ENCODE measurements at regions not wholly inside any gene's neighbourhood (a gene's known extent, or its start where the extent isn't known, plus 50 kb on each side); places are given as distances from the start of the nearest gene placed in this dataset.

- H3K4me3 ChIP-seq = no peak overlapping the region
- no peaks in the 10 kb centered on the region for H3K36me3 ChIP-seq
- no peaks in the 10 kb centered on the region for H3K4me1 ChIP-seq
- 54% methylated on average over 3 of the region's 3 CpGs for WGBS
- no peak overlapping the region for H3K27ac ChIP-seq (replicated peaks in 1 of 4)
- DNase-seq (ENCODE audit: extremely low spot score) = no peak
- TF ChIP-seq POLR2AphosphoS5 (IDR thresholded peaks at IDR 0.05) (no peak), POLR2A (IDR thresholded peaks at IDR 0.05; ENCODE audit: low read depth) (no peak), CTCF (IDR thresholded peaks at IDR 0.05) (no peak), EP300 (IDR thresholded peaks at IDR 0.05) (no peak)
- intact Hi-C loops (cut with DNase I) = no loop called here
- H3K9me3 ChIP-seq = peaks cover 0 to 6% (median 0%) of the 10 kb centered on the region in 4 donors
- no peaks in the 10 kb centered on the region for H3K27me3 ChIP-seq
Measured at GRCh38 chr18:42654556-42654955, 460.9 kb downstream of the RIT2 start.

GRCh38 chr18:42657551-42657950 is 457.9 kb downstream of the RIT2 start:
- 81% methylated on average over 1 of the region's 1 CpG for WGBS
- Histone ChIP-seq H3K4me3 (no peak overlapping the region), H3K27me3 (no peaks in the 10 kb centered on the region), H3K27ac (replicated peaks in 1 of 4) (no peak overlapping the region), H3K36me3 (no peaks in the 10 kb centered on the region), H3K9me3 (peaks cover 0 to 6% (median 0%) of the 10 kb centered on the region in 4 donors), H3K4me1 (no peaks in the 10 kb centered on the region)
- intact Hi-C loops (cut with DNase I) = no loop called here
- no peak for DNase-seq (ENCODE audit: extremely low spot score)
- TF ChIP-seq POLR2A (IDR thresholded peaks at IDR 0.05; ENCODE audit: low read depth) (no peak), EP300 (IDR thresholded peaks at IDR 0.05) (no peak), CTCF (IDR thresholded peaks at IDR 0.05) (no peak), POLR2AphosphoS5 (IDR thresholded peaks at IDR 0.05) (no peak)

- no peak for DNase-seq (ENCODE audit: extremely low spot score)
- no peak overlapping the region for H3K27ac ChIP-seq (replicated peaks in 1 of 4)
- intact Hi-C loops (cut with DNase I) = no loop called here
Measured at GRCh38 chr18:42658171-42658570, 457.3 kb downstream of the RIT2 start.

GRCh38 chr18:42659187-42659586 is 456.3 kb downstream of the RIT2 start:
- Histone ChIP-seq H3K27ac (replicated peaks in 1 of 4) (no peak overlapping the region), H3K36me3 (no peaks in the 10 kb centered on the region), H3K27me3 (no peaks in the 10 kb centered on the region), H3K9me3 (no peaks in the 10 kb centered on the region), H3K4me1 (no peaks in the 10 kb centered on the region), H3K4me3 (no peak overlapping the region)
- 95% methylated on average over 1 of the region's 1 CpG for whole genome bisulfite sequencing
- TF ChIP-seq EP300 (IDR thresholded peaks at IDR 0.05) (no peak), POLR2A (IDR thresholded peaks at IDR 0.05; ENCODE audit: low read depth) (no peak), CTCF (IDR thresholded peaks at IDR 0.05) (no peak), POLR2AphosphoS5 (IDR thresholded peaks at IDR 0.05) (no peak)
- intact Hi-C loops (cut with DNase I) = no loop called here
- DNase-seq (ENCODE audit: extremely low spot score) = no peak

More at GRCh38 chr18:42658171-42658570, 457.3 kb downstream of the RIT2 start:
- Histone ChIP-seq H3K4me1 (no peaks in the 10 kb centered on the region), H3K27me3 (no peaks in the 10 kb centered on the region), H3K4me3 (no peak overlapping the region), H3K36me3 (no peaks in the 10 kb centered on the region), H3K9me3 (no peaks in the 10 kb centered on the region)
- 70% methylated on average over 3 of the region's 3 CpGs for WGBS
- TF ChIP-seq POLR2A (IDR thresholded peaks at IDR 0.05; ENCODE audit: low read depth) = no peak

GRCh38 chr18:42670860-42671259 is 444.6 kb downstream of the RIT2 start:
- no peak overlapping the region for H3K4me3 ChIP-seq
- no peaks in the 10 kb centered on the region for H3K4me1 ChIP-seq
- DNase-seq (ENCODE audit: extremely low spot score) = no peak
- no peaks in the 10 kb centered on the region for H3K36me3 ChIP-seq
- WGBS = 88% methylated on average over 4 of the region's 4 CpGs
- intact Hi-C loops (cut with DNase I) = no loop called here
- no peaks in the 10 kb centered on the region for H3K27me3 ChIP-seq
- H3K9me3 ChIP-seq = no peaks in the 10 kb centered on the region
- no peak for TF ChIP-seq POLR2AphosphoS5 (IDR thresholded peaks at IDR 0.05)
- TF ChIP-seq CTCF (IDR thresholded peaks at IDR 0.05) = no peak
- no peak for TF ChIP-seq POLR2A (IDR thresholded peaks at IDR 0.05; ENCODE audit: low read depth)
- no peak for TF ChIP-seq EP300 (IDR thresholded peaks at IDR 0.05)
- H3K27ac ChIP-seq (replicated peaks in 1 of 4) = no peak overlapping the region
